Gastrocnemius medialis (tissue), 4 donors: ENCODE measurements at regions not wholly inside any gene's neighbourhood (a gene's known extent, or its start where the extent isn't known, plus 50 kb on each side); places are given as distances from the start of the nearest gene placed in this dataset.

Source experiments
- POLR2A ChIP-seq, 2 donors: fragments of 450-650 bp; IDR thresholded peaks; one replicate each; pipeline ENCODE4 v1.6.1; 2017; ENCODE audit warnings: antibody characterized with exemption in 2 of 2, mild to moderate bottlenecking in 2 of 2, moderate library complexity in 2 of 2
- TF ChIP-seq, protein P1 (sequence below), 5 experiments: fragments of 450-650 bp in 3 of 5; fragments of 200-600 bp in 2 of 5; sonication (generic) in 2 of 5; IDR thresholded peaks in 4 of 5; conservative IDR thresholded peaks in 1 of 5; 1 replicate in 4 of 5; 2 replicates in 1 of 5; pipeline ENCODE4 v1.5.1; 2016 to 2019; ENCODE audit warnings: antibody characterized with exemption in 5 of 5, mild to moderate bottlenecking in 3 of 5, moderate library complexity in 3 of 5

DNA sequence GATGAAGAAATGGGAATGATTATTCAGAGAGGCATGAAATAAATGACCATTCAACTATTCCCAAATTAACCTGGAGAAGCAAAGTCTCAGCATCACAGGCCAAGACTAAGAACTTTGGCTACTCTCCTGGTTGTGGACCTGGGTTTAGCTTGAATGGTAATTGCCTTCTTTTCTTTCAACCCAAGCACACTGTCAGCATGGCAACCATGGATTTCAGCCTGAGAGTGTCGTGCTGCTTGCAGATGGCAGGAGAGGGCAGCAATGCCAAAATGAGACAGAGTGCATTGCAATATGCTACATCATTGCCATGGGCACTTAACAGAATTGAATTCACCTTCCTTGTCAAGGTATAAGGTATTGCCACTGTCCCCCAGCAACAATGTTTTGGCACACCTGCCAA lies 767.2 kb downstream of the REEP3 start:
- TF ChIP-seq, protein P1, sequence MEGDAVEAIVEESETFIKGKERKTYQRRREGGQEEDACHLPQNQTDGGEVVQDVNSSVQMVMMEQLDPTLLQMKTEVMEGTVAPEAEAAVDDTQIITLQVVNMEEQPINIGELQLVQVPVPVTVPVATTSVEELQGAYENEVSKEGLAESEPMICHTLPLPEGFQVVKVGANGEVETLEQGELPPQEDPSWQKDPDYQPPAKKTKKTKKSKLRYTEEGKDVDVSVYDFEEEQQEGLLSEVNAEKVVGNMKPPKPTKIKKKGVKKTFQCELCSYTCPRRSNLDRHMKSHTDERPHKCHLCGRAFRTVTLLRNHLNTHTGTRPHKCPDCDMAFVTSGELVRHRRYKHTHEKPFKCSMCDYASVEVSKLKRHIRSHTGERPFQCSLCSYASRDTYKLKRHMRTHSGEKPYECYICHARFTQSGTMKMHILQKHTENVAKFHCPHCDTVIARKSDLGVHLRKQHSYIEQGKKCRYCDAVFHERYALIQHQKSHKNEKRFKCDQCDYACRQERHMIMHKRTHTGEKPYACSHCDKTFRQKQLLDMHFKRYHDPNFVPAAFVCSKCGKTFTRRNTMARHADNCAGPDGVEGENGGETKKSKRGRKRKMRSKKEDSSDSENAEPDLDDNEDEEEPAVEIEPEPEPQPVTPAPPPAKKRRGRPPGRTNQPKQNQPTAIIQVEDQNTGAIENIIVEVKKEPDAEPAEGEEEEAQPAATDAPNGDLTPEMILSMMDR (IDR thresholded peaks at IDR 0.05 in 4 of 5, conservative IDR thresholded peaks at IDR 0.05 in 1 of 5): no peak
- no peak for TF ChIP-seq POLR2A (IDR thresholded peaks at IDR 0.05)
